ENCODE measurements at regions not wholly inside any gene's neighbourhood (a gene's known extent, or its start where the extent isn't known, plus 50 kb on each side); places are given as distances from the start of the nearest gene placed in this dataset.
"Not testable (repeated sequence)": the region's sequence is repeated elsewhere in the genome, so short reads cannot be mapped to it uniquely, and the experiment has no call there.

GRCh38 chr10:78333362-78334143 lies 299.9 kb downstream of the RPS24 start:
- Mint-ChIP-seq H3K4me3 (no peak overlapping the region), H3K36me3 (peaks cover 0 to 4% (median 0%) of the 10 kb centered on the region in 3 donors), H3K9me3 (no peaks in the 10 kb centered on the region), H3K27ac (peak overlapping the region in 1 of 6 donors; percentile 33), H3K4me1 (no peaks in the 10 kb centered on the region), H3K27me3 (ENCODE audit: low read depth in 3 of 3) (peaks cover 0 to 4% (median 2%) of the 10 kb centered on the region in 3 donors)
- no peak for DNase-seq

DNA sequence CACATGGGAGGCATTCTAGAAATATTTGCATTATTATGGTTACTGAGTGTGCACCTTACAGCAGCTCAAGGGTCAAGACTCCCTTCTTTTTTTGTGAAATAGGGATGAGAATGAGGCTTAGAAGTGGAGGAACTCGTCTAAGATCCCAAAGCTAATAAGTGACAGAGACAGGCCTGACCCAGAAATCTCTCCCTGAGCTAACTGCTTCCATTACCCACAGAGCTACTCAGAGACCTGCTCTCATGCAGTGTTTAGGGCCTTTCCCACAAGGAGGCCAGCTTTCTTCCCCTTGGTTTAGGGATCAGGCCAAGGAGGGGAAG lies 301.7 kb downstream of the RPS24 start:
- Mint-ChIP-seq H3K36me3 (peaks cover 0 to 4% (median 0%) of the 10 kb centered on the region in 3 donors), H3K27ac (no peak overlapping the region), H3K4me1 (no peaks in the 10 kb centered on the region), H3K4me3 (no peak overlapping the region), H3K9me3 (peaks cover 0 to 2% (median 0%) of the 10 kb centered on the region in 6 donors), H3K27me3 (ENCODE audit: low read depth in 3 of 3) (peaks cover 0 to 2% (median 1%) of the 10 kb centered on the region in 3 donors)
- no peak for DNase-seq

DNA sequence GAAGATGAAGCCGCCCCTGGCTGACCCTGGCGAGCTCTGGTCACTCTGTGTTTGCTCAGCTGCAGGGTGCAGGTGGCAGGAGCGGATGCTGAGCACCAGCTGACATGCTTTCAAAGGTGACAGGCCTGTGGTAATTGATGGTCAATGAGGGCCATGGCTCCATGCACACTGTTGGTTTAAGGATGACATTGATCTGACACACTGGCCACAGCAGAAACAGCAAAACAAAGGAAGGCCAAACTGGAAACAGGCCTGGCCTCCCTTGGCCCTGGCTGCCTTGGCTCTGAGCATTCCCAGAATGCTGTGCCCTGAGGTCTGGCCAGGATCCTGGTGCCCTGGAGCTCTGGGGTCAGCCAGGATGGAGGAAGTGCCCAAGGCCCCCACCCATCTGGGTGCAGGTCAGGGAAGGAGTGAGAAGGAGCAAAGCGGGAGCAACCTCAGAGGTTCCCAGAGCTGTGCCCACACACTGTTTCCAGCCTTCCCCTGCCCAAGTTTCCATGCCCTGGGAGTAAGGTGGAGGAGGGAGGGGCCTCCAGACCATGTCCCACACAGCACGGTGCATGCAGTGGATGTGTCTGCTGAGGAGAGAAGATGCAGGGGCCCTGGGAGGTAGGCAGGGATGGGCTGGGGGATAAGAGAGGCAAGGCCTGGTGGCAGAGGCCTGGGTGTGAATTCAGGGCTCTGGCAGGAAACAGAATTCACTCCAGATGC lies 302.2 kb downstream of the RPS24 start:
- no peak overlapping the region for H3K4me3 Mint-ChIP-seq
- peaks cover 0 to 2% (median 1%) of the 10 kb centered on the region in 3 donors for H3K27me3 Mint-ChIP-seq (ENCODE audit: low read depth in 3 of 3)
- H3K36me3 Mint-ChIP-seq, result peaks cover 0 to 4% (median 0%) of the 10 kb centered on the region in 3 donors
- H3K9me3 Mint-ChIP-seq, result peaks cover 0 to 2% (median 0%) of the 10 kb centered on the region in 6 donors
- H3K27ac Mint-ChIP-seq, result no peak overlapping the region
- no peak for DNase-seq
- H3K4me1 Mint-ChIP-seq, result no peaks in the 10 kb centered on the region

DNA sequence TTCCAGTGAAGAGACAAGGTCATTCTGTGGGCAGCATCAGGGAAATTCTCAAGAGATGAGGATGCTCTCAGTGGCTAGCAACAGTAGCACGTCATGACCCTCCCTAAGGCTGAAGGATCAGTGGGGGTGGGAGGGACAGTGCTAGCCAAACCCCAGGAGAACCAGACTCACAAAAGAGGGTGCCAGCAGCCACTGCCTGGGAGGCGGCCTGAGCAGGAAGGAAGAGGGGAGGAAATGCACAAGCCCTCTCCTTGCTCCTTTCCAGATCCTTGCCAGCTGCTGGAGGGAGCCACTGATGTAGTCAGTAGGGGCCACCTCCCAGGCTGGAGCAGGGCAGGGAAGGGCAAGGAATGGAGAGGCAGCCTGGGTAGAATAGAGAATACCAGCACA lies 302.7 kb downstream of the RPS24 start:
- no peak overlapping the region for H3K27ac Mint-ChIP-seq
- peaks cover 0 to 2% (median 1%) of the 10 kb centered on the region in 3 donors for H3K27me3 Mint-ChIP-seq (ENCODE audit: low read depth in 3 of 3)
- H3K4me1 Mint-ChIP-seq, result no peaks in the 10 kb centered on the region
- DNase-seq, result no peak
- H3K36me3 Mint-ChIP-seq, result no peaks in the 10 kb centered on the region
- no peak overlapping the region for H3K4me3 Mint-ChIP-seq
- peaks cover 0 to 2% (median 0%) of the 10 kb centered on the region in 6 donors for H3K9me3 Mint-ChIP-seq

- Mint-ChIP-seq H3K4me1 (no peaks in the 10 kb centered on the region), H3K27ac (no peak overlapping the region), H3K36me3 (no peaks in the 10 kb centered on the region), H3K27me3 (ENCODE audit: low read depth in 3 of 3) (peaks cover 0 to 3% (median 1%) of the 10 kb centered on the region in 3 donors), H3K4me3 (no peak overlapping the region), H3K9me3 (peaks cover 0 to 2% (median 0%) of the 10 kb centered on the region in 6 donors)
- DNase-seq, result no peak
These were observed 303.4 kb downstream of the RPS24 start for GRCh38 chr10:78337016-78337415.

DNA sequence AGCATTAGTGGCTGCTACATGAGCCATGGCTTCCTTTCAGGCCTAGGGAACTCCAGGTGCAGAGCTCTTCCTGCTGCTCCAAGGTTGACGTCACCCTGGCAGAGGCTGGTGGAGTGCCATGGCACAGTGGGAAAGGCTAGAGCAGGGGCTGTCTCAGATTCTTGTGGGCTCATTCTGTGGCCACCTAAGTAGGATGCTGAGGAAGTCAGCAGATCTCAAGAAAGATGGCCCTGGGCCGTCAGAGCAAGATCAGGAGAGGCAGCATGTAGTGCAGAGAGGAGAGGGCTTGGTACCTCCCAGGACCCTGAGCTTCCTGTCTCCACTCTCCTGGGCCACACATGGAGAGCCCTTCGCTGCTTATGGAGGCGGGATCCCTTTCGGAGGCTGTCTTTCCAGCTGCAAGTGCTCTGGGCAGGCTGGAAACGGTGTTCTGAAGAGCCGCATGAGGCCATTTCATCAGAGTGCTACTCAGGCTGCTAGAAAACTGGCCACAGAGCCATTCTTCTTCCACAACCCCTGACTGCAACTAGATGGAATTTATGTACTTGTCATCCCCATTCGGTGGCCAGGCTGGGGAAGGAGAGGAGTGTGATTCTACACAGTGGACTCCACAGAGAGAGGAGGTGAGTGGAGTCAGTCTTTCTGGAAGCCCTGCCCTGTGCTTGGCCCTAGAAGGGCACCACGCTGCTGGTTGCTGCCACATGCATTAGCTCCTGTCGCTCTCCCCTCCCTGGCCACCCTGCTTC lies 304.2 kb downstream of the RPS24 start:
- no peak for DNase-seq
- no peaks in the 10 kb centered on the region for H3K4me1 Mint-ChIP-seq
- H3K9me3 Mint-ChIP-seq, result peaks cover 0 to 2% (median 0%) of the 10 kb centered on the region in 6 donors
- peaks cover 0 to 3% (median 1%) of the 10 kb centered on the region in 3 donors for H3K27me3 Mint-ChIP-seq (ENCODE audit: low read depth in 3 of 3)
- no peak overlapping the region for H3K27ac Mint-ChIP-seq
- no peak overlapping the region for H3K4me3 Mint-ChIP-seq
- no peaks in the 10 kb centered on the region for H3K36me3 Mint-ChIP-seq

- no peak overlapping the region for H3K4me3 Mint-ChIP-seq
- H3K4me1 Mint-ChIP-seq, result no peaks in the 10 kb centered on the region
- H3K27ac Mint-ChIP-seq, result no peak overlapping the region
- H3K9me3 Mint-ChIP-seq, result peaks cover 0 to 2% (median 0%) of the 10 kb centered on the region in 6 donors
- DNase-seq, result no peak
- H3K27me3 Mint-ChIP-seq (ENCODE audit: low read depth in 3 of 3), result peaks cover 0 to 2% (median 1%) of the 10 kb centered on the region in 3 donors
- no peaks in the 10 kb centered on the region for H3K36me3 Mint-ChIP-seq
These were observed 305.1 kb downstream of the RPS24 start for GRCh38 chr10:78338717-78339116.

GRCh38 chr10:78339251-78339650 lies 305.6 kb downstream of the RPS24 start:
- no peaks in the 10 kb centered on the region for H3K36me3 Mint-ChIP-seq
- H3K4me1 Mint-ChIP-seq, result no peaks in the 10 kb centered on the region
- no peak overlapping the region for H3K4me3 Mint-ChIP-seq
- DNase-seq, result no peak
- H3K9me3 Mint-ChIP-seq, result peaks cover 0 to 2% (median 0%) of the 10 kb centered on the region in 6 donors
- peaks cover 0 to 2% (median 1%) of the 10 kb centered on the region in 3 donors for H3K27me3 Mint-ChIP-seq (ENCODE audit: low read depth in 3 of 3)
- no peak overlapping the region for H3K27ac Mint-ChIP-seq

DNA sequence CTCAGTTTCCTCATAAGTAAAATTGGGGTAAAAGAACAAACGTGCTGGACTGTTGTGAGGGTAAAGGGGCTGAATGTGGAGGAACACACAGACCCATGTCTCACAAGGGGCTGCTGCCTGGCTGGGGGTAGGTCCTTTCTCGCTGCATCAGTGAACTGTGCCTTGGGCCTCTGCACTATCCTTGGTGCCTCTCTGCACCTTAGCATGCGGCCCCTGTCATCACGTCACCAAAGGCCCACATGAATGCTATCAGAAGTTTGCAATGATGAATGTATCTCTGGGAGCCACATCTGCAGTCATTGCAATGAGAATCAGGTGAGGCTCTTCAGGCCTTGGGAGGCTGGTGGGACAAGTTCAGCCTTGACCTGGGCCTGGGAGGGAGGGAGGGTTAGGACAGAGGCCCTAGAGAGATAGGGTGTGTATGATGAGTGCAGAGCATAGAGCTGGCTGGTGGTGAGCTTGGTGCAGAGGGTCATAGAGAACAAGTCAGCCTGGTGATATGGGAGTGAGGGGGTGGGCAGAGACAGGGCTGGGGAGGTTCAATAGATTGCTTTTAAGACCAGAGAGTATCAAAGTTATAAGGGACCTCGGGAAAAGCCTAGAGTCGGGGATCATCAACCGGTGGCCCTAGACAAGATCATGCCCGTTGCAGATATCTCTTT lies 308.4 kb downstream of the RPS24 start:
- Mint-ChIP-seq H3K4me1 (no peaks in the 10 kb centered on the region), H3K27me3 (ENCODE audit: low read depth in 3 of 3) (peaks cover 0 to 2% (median 1%) of the 10 kb centered on the region in 3 donors), H3K9me3 (peaks cover 0 to 2% (median 0%) of the 10 kb centered on the region in 6 donors), H3K27ac (no peak overlapping the region), H3K4me3 (no peak overlapping the region), H3K36me3 (no peaks in the 10 kb centered on the region)
- no peak for DNase-seq

GRCh38 chr10:78342827-78343653 lies 309.4 kb downstream of the RPS24 start:
- Mint-ChIP-seq H3K27ac (no peak overlapping the region), H3K27me3 (ENCODE audit: low read depth in 3 of 3) (peaks cover 0 to 2% (median 2%) of the 10 kb centered on the region in 3 donors), H3K9me3 (peaks cover 0 to 2% (median 0%) of the 10 kb centered on the region in 6 donors), H3K36me3 (no peaks in the 10 kb centered on the region), H3K4me3 (no peak overlapping the region), H3K4me1 (no peaks in the 10 kb centered on the region)
- DNase-seq, result no peak

- H3K9me3 Mint-ChIP-seq; DNase-seq; H3K4me1 Mint-ChIP-seq; H3K27me3 Mint-ChIP-seq (ENCODE audit: low read depth in 3 of 3); H3K4me3 Mint-ChIP-seq; H3K36me3 Mint-ChIP-seq; H3K27ac Mint-ChIP-seq: not testable (repeated sequence)
These were observed 310.6 kb downstream of the RPS24 start for GRCh38 chr10:78344257-78344656.

GRCh38 chr10:78345515-78345914 lies 311.9 kb downstream of the RPS24 start:
- DNase-seq, result not testable (repeated sequence)

GRCh38 chr10:78346721-78347120 lies 313.1 kb downstream of the RPS24 start:
- Mint-ChIP-seq H3K27me3 (ENCODE audit: low read depth in 3 of 3) (peaks cover 0 to 3% (median 2%) of the 10 kb centered on the region in 3 donors), H3K27ac (no peak overlapping the region), H3K36me3 (no peaks in the 10 kb centered on the region), H3K4me3 (no peak overlapping the region), H3K9me3 (no peaks in the 10 kb centered on the region), H3K4me1 (no peaks in the 10 kb centered on the region)
- no peak for DNase-seq

More at GRCh38 chr10:78345515-78345914, 311.9 kb downstream of the RPS24 start:
- not testable (repeated sequence) for H3K9me3 Mint-ChIP-seq; H3K27me3 Mint-ChIP-seq (ENCODE audit: low read depth in 3 of 3); H3K4me1 Mint-ChIP-seq; H3K27ac Mint-ChIP-seq; H3K4me3 Mint-ChIP-seq; H3K36me3 Mint-ChIP-seq
